SJSA1 (cell line): ENCODE measurements at regions not wholly inside any gene's neighbourhood (a gene's known extent, or its start where the extent isn't known, plus 50 kb on each side); places are given as distances from the start of the nearest gene placed in this dataset.

Experiments used
- DNase-seq, 2 experiments: peaks; one replicate each; pipeline ENCODE4 v3.0.0-alpha.2; 2015 to 2020; ENCODE audit warnings: low spot score in 2 of 2, low read depth in 1 of 2
- H3K27ac ChIP-seq: fragments of 250-450 bp; sonication (Bioruptor Pico); 2 replicates; pipeline ENCODE4 v1.5.1; 2020; ENCODE audit warnings: mild to moderate bottlenecking, moderate library complexity
- H3K27me3 ChIP-seq: fragments of 250-450 bp; sonication (Bioruptor Pico); replicated peaks from 2 replicates; pipeline ENCODE4 v1.5.1; 2020; ENCODE audit warnings: mild to moderate bottlenecking, moderate library complexity
- H3K36me3 ChIP-seq: fragments of 250-450 bp; sonication (Bioruptor Pico); 2 replicates; pipeline ENCODE4 v1.5.1; 2020; ENCODE audit warnings: mild to moderate bottlenecking
- H3K4me1 ChIP-seq: fragments of 250-450 bp; sonication (Bioruptor Pico); replicated peaks from 2 replicates; pipeline ENCODE4 v1.6.1; 2021; ENCODE audit warnings: mild to moderate bottlenecking
- H3K4me3 ChIP-seq: fragments of 250-450 bp; sonication (Bioruptor Pico); 2 replicates; pipeline ENCODE4 v1.5.1; 2020; ENCODE audit warnings: mild to moderate bottlenecking
- H3K9me3 ChIP-seq: fragments of 250-450 bp; sonication (Bioruptor Pico); replicated peaks from 2 replicates; pipeline ENCODE4 v1.5.1; 2020; ENCODE audit warnings: mild to moderate bottlenecking

DNA sequence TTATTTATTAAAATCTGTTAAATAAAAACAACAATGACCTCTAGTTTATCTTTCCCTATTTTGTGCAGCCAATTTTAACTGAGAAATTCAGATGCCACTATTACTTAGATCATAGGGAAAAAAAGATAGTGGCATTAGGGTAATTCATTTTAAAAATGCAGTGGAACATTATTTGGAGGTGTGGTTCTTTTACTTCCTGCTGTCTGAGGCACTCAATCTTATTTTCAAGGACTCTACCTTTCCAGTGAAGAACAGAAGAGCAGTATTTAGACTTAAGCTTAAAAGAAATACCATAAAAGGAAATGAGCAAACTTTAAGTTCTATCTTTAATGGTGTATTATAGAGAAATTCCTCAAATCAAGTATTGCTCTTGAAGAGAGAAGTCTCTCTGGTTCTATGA lies 342.6 kb upstream of the KLF12 start:
- Histone ChIP-seq H3K4me1 (no peaks in the 10 kb centered on the region), H3K27me3 (no peaks in the 10 kb centered on the region), H3K36me3 (no peaks in the 10 kb centered on the region), H3K9me3 (no peaks in the 10 kb centered on the region), H3K27ac (no peak overlapping the region), H3K4me3 (no peak overlapping the region)
- DNase-seq: no peak

DNA sequence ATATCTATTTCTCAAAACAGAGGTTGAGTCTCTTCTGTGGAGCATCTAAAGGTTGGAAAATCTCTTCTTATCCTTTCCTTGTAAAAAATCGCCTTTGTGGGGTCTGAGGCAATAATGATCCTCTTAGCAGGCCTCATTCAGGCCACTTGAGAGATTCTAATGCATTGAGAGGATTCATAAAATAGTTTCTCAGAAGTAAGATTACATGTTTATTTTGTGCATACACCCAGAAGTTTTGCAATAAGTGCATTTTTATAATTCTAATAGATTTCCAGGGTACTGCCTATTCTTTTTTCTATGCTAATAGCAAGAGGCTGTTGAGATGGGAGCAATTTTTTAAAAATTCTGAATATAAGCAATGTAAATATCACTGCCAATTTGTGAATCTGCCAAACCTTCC lies 342.2 kb upstream of the KLF12 start:
- Histone ChIP-seq H3K27ac (no peak overlapping the region), H3K9me3 (no peaks in the 10 kb centered on the region), H3K36me3 (no peaks in the 10 kb centered on the region), H3K4me3 (no peak overlapping the region), H3K4me1 (no peaks in the 10 kb centered on the region), H3K27me3 (no peaks in the 10 kb centered on the region)
- no peak for DNase-seq

DNA sequence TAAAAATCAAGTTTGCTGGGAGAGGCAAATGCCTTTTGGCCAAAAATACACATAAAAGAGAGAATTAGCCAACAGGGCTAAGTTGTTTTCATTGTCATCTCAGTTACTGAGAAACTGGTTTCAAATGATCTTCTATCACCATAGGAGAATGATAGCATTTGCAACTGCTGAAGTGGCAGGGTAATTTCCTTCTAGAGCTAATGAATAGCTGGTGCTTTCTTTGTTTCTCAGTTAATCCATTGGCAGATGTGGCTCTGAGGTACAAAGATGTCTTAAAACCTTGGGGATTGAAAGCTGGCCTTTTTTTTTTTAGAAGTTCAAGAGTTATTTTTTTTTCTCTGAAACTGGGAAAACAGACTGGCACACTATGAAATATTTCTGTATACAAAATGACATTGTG lies 332.7 kb upstream of the KLF12 start:
- DNase-seq: no peak
- Histone ChIP-seq H3K4me3 (no peak overlapping the region), H3K9me3 (no peaks in the 10 kb centered on the region), H3K27ac (no peak overlapping the region), H3K27me3 (no peaks in the 10 kb centered on the region), H3K36me3 (no peaks in the 10 kb centered on the region), H3K4me1 (no peaks in the 10 kb centered on the region)

DNA sequence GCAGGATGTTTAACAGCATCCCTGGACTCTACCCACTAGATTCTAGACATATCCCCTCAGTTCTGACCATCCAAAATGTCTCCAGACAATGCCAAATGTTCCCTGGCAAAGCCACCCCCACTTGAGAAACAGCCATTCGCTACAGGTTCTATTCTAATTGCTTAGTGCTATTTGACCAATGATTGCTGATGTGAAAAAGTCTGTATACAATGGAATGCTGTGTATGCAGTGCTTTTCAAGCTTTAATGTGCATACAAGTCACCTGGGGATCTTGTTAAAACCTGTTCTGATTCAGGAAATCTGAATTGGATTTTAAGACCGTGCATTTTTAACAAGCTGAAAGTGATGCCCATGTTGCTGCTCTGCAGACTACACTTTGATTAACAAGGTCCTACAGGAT lies 331.8 kb upstream of the KLF12 start:
- H3K27ac ChIP-seq: no peak overlapping the region
- H3K4me1 ChIP-seq: no peaks in the 10 kb centered on the region
- no peak overlapping the region for H3K4me3 ChIP-seq
- no peaks in the 10 kb centered on the region for H3K36me3 ChIP-seq
- H3K27me3 ChIP-seq: no peaks in the 10 kb centered on the region
- H3K9me3 ChIP-seq: no peaks in the 10 kb centered on the region
- no peak for DNase-seq

DNA sequence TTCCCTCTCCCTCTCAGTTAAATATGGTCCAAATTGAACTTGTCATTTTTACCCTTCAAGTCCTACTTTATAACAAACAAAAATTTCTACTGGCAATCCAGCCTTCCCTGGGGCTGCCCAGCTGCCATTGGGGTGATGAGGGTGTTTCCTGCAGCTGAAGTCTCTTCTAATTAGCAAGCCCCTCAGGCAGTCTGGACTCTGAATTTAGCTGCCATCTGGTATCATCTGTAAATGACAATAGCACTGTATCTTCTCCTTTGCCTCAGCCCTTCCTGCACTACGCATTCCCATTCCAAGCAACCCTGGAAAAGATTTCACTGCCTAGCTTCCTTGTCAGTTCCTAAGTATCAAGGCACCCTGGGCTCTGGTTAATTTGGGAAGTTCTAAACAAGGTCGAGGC lies 331.1 kb upstream of the KLF12 start:
- no peaks in the 10 kb centered on the region for H3K36me3 ChIP-seq
- DNase-seq: no peak
- no peak overlapping the region for H3K4me3 ChIP-seq
- no peaks in the 10 kb centered on the region for H3K4me1 ChIP-seq
- no peaks in the 10 kb centered on the region for H3K9me3 ChIP-seq
- H3K27ac ChIP-seq: no peak overlapping the region
- no peaks in the 10 kb centered on the region for H3K27me3 ChIP-seq

DNA sequence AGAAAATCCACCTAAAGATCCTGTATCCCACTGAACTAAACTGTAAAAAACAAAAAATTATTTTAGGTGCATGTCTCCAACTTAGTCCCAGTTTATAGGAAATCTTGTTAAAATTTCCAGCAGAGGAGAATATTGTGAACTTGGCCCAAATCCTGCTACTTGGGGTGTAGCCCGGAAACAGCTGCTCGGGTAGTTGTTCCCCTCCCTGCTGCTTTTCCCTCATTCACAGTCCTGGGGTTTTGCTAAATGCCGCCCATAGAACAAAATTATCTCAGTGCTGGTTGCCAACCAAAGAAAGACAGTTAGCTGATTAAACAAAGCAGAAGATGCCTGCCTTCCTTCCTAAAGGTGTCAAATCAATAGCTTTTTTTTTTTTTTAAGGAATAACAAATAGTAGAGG lies 330.5 kb upstream of the KLF12 start:
- no peak for DNase-seq
- no peaks in the 10 kb centered on the region for H3K36me3 ChIP-seq
- H3K9me3 ChIP-seq: no peaks in the 10 kb centered on the region
- H3K4me1 ChIP-seq: no peaks in the 10 kb centered on the region
- H3K4me3 ChIP-seq: no peak overlapping the region
- H3K27me3 ChIP-seq: no peaks in the 10 kb centered on the region
- no peak overlapping the region for H3K27ac ChIP-seq

DNA sequence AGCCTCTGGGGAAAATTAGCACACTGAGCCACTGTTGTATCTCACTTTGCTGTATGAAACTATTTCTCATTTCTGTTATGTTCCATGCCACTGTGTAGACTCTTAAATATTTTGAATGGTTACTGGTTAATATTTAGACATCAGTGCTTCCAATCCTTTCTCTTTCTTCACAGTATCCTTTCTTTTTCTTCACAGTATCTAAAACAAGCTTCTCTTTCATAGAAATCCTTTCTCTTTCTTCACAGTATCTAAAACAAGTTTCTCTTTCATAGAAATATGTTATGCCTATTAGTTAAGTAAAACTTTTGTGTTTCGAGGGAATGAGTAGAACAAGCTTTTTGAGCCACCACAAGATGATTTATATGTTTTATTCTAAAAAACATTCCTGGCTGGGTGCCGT lies 326.8 kb upstream of the KLF12 start:
- no peaks in the 10 kb centered on the region for H3K9me3 ChIP-seq
- no peaks in the 10 kb centered on the region for H3K4me1 ChIP-seq
- no peak for DNase-seq
- H3K36me3 ChIP-seq: no peaks in the 10 kb centered on the region
- no peak overlapping the region for H3K27ac ChIP-seq
- no peak overlapping the region for H3K4me3 ChIP-seq
- no peaks in the 10 kb centered on the region for H3K27me3 ChIP-seq

DNA sequence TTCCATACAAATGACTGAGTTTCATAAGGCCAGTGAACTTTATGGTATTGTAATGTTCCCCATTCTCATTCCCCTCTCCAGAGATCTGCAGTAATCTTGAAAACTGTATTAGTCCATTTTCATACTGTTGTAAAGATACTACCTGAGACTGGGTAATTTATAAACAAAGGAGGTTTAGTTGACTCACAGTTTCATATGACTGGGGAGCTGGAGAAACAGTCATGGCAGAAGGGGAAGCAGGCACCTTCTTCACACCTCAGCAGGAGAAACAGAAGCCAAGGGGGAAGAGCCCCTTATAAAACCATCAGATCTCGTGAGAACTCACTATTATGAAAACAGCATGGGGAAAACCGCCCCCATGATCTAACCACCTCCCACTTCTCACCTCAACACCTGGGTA lies 318.7 kb upstream of the KLF12 start:
- Histone ChIP-seq H3K36me3 (no peaks in the 10 kb centered on the region), H3K4me3 (no peak overlapping the region), H3K27me3 (no peaks in the 10 kb centered on the region), H3K4me1 (no peaks in the 10 kb centered on the region), H3K9me3 (no peaks in the 10 kb centered on the region), H3K27ac (no peak overlapping the region)
- DNase-seq: no peak

DNA sequence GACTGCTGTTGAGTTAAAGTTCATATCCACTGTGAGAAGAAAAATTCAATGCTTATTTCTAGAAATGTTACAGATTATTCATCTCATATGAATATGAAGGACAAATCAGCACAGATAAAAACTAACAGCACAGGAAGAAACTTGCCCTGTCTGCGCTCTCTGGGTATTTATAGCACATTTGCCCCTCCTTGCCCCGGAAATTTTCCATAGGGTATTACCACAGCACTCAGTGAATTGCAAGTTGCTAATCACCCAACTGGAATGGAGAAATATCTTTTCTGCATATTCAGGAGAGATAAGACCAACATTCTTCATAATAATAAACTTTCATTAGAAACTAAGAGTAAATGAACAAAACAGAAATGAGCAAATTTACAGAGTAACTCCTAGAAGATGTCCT lies 318.0 kb upstream of the KLF12 start:
- Histone ChIP-seq H3K27ac (no peak overlapping the region), H3K36me3 (no peaks in the 10 kb centered on the region), H3K27me3 (no peaks in the 10 kb centered on the region), H3K4me3 (no peak overlapping the region), H3K9me3 (no peaks in the 10 kb centered on the region), H3K4me1 (no peaks in the 10 kb centered on the region)
- no peak for DNase-seq

DNA sequence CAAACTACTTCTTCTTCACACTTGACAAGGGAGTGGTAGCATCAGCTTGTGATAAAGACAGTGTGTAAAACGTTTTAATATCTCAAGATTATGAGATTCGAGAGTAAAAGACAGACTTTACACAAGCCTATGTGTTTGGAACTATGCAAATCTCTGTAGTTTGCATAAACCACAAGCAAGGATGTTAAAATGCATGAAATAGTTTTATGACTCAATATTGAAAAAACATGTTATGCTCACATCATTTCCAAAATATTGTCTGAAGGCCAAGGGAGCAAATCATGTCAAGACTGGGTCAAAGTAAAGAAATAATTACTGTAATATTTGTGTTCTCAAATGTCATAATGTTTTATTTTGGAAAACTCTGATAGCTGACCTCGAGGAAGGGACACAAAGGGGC lies 316.8 kb upstream of the KLF12 start:
- Histone ChIP-seq H3K27me3 (no peaks in the 10 kb centered on the region), H3K9me3 (no peaks in the 10 kb centered on the region), H3K4me3 (no peak overlapping the region), H3K4me1 (no peaks in the 10 kb centered on the region), H3K27ac (no peak overlapping the region), H3K36me3 (no peaks in the 10 kb centered on the region)
- no peak for DNase-seq

DNA sequence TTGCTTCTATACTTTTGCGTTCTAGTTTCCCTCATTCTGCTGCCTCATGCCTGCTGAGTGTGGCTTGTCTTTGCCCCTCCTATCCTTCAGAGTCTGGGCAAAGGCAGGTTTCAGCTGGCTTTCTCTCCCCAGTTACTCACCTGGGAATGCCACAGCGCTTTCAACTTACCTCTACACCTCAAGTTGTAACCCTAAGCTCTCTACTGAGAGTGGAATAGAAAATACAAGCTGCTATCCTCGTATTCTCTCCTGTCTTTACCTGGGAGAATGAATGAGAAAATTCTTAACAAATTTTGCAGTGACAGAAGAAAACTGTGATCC lies 316.3 kb upstream of the KLF12 start:
- H3K27me3 ChIP-seq: no peaks in the 10 kb centered on the region
- H3K4me1 ChIP-seq: no peaks in the 10 kb centered on the region
- no peaks in the 10 kb centered on the region for H3K36me3 ChIP-seq
- no peaks in the 10 kb centered on the region for H3K9me3 ChIP-seq
- no peak overlapping the region for H3K4me3 ChIP-seq
- no peak overlapping the region for H3K27ac ChIP-seq
- DNase-seq: no peak

DNA sequence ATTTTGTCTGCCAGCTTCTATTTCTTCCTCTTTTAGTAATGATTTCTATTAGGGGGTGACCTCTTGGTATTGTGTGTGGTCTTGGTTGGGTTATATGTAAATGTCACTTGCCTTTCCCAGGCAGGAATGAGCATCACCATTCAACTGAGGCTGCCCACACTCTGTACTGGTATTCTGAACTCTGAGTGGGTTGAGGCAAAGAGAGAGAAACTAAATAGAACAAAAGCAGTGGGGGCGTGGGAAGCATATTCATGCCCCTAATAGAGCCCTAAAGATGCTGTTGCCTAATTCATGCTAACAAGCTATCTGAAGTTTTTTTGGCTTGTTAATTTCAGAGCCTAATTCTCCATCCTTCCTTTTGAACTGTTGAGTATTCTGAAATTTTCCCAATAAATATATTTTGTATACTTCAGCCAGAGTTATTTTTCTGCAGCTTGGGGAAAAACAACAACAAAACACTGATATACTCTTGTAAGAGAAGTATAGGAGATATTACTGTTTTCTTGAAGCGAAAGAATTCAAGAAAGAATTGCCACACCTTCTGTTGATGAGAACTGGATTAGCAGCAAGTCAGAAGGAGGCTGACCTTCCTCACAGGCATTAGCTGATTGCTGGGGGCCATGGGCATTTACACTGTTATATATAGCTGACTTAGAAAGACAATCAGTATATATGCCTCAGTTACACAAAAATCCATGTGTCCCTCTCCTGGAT lies 315.8 kb upstream of the KLF12 start:
- Histone ChIP-seq H3K4me3 (no peak overlapping the region), H3K27ac (no peak overlapping the region)
- DNase-seq: no peak

DNA sequence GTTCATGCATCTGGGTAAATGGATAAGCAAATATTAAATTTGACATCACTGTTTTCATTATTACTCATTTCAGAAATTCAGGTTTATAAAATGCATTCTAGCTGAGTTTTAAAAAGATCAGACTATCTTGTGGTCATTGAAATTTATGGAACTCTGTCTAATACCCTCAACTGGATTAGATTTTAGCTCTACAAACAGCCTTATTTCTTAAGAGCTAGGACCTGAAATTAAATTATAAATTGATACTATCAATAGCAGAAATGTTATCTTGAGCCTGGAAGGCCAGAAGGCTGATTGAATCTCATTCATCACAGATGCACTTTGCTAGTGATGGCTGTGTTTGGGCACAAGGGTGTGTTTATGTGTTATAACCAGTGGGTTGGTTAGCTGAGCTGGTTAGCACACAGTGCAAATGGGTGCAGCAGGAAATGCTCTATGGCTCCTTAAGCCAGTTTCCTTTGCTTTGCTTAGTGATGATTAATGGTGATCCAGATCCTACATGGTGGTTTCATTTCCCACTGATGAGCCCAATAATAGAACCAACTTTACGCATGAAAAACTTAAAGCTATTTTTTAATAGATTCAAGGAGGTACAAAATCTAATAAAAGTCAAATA lies 310.8 kb upstream of the KLF12 start:
- H3K4me3 ChIP-seq: no peak overlapping the region
- no peak for DNase-seq
- no peaks in the 10 kb centered on the region for H3K4me1 ChIP-seq
- no peaks in the 10 kb centered on the region for H3K36me3 ChIP-seq
- no peak overlapping the region for H3K27ac ChIP-seq
- no peaks in the 10 kb centered on the region for H3K9me3 ChIP-seq
- no peaks in the 10 kb centered on the region for H3K27me3 ChIP-seq

More for the DNA sequence above, 315.8 kb upstream of the KLF12 start:
- no peaks in the 10 kb centered on the region for H3K9me3 ChIP-seq
- no peaks in the 10 kb centered on the region for H3K4me1 ChIP-seq
- H3K36me3 ChIP-seq: no peaks in the 10 kb centered on the region
- H3K27me3 ChIP-seq: no peaks in the 10 kb centered on the region

DNA sequence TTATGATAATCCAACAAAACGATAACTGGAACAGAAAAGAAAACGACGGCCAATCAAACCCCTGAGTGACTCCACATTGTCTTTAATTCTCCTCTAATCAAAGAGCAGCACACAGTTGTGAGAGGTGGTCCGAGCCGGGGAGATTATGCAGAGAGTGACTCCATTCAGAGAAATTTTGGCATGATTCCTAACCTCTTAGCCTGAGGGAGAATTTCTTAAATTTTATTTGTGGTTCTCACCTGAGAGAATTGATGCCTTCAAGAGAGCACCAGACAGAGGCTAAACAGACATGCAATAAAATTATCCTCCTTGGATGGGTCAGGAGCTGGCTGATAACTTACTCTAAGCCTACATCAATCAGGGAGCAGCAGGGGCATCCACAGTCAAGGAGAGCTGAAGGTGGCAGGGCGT lies 310.0 kb upstream of the KLF12 start:
- Histone ChIP-seq H3K27ac (no peak overlapping the region), H3K36me3 (no peaks in the 10 kb centered on the region), H3K4me1 (no peaks in the 10 kb centered on the region), H3K9me3 (no peaks in the 10 kb centered on the region), H3K27me3 (no peaks in the 10 kb centered on the region), H3K4me3 (no peak overlapping the region)
- DNase-seq: no peak

DNA sequence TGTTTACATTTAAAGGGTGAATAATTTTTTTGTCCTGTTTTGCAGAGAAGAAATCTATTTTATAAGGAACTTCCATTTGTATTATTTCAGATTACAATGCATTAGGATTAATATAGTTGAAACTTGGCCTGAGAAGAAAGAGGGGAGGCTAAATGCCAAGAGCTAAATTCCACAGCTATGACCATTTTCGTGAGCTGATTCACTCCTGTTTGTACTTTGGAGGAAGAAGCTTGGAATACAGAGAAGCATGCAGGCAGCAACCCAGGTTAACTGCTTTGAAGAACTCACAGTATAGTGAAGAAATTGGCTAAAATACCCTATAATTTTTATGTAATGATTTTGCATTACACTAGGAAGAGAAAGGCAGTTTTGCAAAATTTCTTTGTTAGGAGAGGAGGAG lies 309.4 kb upstream of the KLF12 start:
- no peaks in the 10 kb centered on the region for H3K4me1 ChIP-seq
- H3K9me3 ChIP-seq: no peaks in the 10 kb centered on the region
- DNase-seq: peak in 1 of 2 experiments; percentile 3
- no peaks in the 10 kb centered on the region for H3K27me3 ChIP-seq
- no peak overlapping the region for H3K4me3 ChIP-seq
- H3K27ac ChIP-seq: no peak overlapping the region
- H3K36me3 ChIP-seq: no peaks in the 10 kb centered on the region
